ENCODE measurements at regions not wholly inside any gene's neighbourhood (a gene's known extent, or its start where the extent isn't known, plus 50 kb on each side); places are given as distances from the start of the nearest gene placed in this dataset.

DNA sequence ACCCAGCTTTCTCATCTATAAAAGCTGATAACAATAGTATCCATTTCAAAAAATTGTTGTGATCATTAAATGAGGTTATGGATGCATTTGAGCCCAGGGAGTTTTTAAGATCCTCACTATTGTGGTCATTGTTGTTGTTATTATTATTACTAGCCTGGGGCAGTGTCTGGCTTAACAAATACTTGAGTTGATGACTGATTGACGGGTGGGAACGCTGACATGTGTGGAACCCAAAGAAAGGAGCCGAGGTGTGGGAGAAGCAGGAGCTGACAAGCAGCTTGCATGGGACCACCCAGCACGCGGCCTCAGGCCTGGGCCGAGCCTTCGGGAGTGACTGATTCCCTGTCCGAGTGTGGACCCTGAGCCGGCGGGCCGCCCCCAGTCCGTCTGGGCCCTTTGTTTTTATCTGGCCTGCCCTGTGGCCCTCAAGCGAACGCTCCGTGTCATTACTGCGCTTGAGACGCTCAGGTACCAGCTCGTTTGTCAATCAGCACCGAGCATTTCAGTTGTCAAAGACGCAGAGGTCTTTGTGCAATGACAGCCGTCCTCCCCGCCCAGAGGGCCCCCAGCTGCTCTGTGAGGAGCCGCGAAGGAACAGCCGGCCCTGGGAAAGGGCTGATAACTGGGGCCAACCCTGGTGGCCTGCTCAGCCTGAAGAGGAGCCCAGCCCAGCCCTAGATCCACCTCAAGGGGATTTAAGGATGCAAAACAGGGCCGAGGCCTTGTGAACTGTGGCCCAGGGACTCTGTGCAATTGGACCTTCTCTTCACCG lies 132.9 kb upstream of the FOXF1 start:
- FAIRE-seq = no peak

DNA sequence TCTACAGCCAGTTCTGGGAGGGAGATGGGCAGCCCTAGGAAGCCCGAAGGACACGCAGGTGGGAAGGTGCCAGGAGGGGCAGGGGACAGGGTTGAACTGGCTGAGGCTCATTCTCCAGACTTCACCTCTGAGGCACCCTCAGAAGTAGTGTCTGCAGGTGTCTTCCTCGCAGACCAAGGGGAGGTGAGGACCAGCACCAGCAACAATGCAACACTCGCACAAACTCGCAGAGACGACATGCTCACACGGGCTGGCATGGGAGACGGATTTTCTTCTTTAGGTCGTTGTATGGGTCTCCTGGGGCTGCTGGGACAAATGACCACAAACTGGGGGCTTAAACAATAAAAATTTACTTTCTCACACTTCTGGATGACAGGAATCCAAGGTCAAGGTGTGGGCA lies 132.2 kb upstream of the FOXF1 start:
- no peak for FAIRE-seq

DNA sequence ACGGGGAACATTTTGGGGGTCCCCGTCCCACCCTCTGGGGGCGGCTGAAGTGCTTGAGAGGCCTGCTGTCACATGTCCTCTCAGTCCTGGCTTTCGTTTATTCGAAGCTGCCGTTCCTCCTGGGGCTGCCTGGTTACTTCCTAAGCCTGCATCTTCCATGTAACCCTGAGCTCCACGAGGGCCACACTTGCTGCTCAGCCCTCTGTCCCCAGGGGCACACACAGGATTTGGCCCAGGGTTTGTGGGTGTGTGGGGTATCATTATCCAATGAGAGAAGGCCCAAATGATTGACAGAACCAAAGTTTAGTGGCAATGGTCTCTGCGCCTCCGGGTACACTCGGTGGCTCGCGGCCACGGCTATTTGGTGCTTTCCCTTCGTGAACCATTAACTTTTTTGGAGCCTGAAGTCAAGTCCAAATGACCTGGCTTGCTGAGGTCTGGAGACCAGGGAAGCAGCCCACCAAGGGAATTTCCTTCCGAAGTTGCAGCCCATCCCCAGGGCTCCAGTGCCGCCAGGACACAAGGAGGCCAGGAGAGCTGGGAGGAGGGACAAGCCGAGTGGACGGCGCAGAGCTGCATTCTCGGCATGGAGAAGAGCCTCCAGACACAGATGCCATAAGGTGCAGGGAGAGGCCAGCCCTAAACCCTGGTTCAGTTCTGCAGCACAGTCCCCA lies 131.4 kb upstream of the FOXF1 start:
- FAIRE-seq = no peak

DNA sequence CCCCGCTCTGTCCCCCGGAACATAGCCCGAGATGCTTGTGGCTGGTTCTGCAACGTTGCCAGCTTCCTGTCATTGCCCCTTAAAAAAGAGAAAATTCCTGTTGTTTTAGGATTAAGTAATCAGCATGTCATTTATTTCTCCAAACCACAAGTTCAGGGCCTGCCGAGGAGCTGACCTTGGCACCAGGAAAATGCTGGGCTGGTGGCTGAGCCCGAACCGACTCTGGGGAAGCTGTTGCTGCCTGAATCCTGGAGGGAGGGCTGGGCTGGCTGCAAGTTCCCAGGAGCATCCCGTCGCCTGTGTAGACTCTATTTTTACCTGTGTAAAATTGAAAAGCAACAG lies 130.9 kb upstream of the FOXF1 start:
- no peak for FAIRE-seq

DNA sequence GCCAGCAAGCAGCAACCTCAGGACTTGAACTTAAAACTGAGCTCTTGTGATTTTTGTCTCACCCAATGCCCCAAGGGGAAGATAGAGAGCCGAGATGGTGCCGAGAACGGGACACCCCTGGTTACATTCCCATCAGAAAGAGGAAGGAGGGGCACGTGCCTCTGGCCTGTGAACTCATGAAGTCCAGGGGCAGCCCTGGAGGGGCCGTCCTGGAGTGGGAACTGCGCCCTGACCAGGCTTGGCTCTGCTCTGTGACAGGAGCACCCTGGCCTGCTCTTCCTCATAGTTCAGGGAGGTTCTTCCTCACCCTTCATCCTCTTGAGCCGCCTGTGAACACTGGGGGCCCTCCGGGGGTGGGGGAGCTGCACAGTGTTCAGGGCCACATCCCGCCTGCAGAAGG lies 130.3 kb upstream of the FOXF1 start:
- no peak for FAIRE-seq

DNA sequence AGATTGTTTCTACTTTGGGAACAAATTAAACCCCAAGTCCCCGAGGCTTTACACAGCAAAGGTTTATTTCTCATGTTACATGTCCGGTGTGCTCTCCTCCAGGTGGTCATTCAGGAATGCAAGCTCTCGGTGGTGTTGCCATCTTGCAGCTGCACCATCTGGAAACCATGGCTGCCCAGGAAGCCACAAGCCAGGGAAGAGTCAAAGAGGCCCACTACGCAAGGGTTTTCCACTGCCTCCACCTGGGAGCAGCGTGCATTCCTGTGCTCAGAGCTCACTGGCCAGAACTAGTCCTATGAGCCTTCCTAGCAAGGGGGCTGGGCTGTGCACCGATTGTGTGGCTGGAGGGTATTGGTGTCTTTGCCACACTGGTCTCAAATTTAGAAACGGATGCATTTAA lies 128.8 kb upstream of the FOXF1 start:
- no peak for FAIRE-seq

DNA sequence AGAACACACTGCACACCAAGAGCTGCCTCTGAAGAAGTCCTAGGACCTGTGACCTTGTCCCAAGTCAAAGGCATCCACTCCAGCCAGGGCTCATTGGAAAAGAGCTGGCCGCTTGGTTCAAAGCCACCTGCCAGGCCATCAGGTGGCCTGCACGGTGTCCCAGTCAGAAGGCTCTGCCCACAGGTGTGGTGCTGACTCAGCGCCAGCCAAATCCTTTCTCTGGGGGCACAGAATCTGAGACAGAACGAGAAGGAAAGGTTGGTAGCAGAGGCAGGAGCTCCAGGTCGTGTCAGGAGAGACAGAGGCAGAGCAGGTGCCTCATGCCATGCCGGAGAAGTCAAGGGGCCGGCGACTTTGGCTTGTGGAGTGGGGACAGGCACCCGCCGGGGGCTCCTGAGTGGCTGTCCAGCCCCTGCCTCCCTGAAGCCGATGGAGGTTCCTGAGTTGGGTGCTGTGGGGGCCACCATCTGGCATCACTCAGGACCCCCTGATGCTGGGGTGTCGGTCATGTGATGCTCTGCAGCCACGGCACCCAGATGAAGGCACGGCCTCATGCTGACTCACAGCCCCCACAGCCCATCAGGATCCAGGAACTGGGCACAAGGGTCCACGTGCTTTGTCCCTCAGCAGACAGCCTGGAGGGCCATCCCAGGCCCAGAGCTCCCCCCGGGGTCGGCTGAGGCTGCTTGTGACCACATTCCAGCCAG lies 128.1 kb upstream of the FOXF1 start:
- no peak for FAIRE-seq

DNA sequence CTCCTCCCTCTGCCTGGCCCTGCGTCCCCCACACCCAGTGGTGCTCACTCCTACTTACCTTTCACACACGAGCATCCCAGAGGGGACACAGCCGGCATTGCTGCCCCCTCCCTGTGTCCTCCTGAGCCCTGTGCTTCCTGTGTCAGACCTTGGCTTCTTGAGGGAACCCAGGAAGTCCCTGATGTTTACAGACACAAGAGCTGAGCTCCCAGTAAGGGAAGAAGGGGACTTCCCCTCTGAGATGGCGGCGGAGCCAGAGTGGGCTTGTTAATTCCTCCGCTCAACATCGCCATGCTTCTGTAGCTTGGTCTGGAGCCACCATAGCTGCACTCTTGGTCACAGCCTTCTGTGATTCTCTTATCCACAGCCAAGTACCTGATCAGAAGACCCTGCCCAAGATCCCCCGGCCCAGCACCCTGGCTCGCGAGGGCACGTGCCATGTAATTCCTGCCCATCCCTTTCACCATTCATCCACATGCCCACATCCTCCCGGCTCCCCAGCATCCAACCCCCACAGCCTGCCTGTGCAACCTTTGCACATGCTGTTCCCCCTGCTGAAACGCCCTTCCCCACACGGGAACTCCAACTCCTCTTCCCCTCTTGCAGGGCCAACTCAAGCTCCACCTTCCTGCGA lies 127.4 kb upstream of the FOXF1 start:
- no peak for FAIRE-seq

DNA sequence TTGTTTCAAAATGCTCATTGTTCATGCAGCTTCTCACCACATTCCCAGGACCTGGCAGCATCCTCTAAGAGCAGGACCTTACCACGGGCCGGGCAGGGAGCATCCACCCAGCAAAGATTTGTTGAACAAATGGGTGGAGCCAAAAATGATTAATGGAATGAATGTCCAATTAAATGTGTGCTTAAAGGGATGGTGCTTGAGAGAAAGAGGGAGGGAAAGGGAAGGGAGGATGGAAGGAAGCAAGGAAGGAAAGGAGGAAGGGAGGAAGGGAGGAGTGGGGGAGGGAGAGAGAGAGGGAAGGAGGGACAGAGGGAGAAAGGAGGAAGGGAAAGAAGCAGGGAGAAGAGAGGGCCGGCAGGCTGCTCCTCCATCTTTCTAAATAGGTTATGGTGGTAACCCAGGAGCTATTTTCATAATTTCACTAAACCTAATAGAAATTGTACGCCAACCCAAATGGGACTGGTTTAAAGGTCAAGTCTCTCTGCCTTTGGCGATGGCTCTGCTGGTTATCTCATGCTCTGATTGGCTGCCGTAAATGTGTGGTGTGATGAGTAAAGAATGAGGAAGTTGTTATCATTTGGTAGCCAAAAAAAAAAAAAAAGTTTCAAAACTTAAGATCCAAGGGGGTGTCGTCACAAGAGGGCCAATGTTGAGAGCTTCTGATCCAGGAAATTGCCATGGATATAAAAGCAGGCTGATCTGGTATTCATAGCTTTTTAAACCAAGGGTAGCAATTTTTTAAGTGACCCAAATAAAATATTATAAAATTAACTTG lies 126.7 kb upstream of the FOXF1 start:
- FAIRE-seq = no peak

DNA sequence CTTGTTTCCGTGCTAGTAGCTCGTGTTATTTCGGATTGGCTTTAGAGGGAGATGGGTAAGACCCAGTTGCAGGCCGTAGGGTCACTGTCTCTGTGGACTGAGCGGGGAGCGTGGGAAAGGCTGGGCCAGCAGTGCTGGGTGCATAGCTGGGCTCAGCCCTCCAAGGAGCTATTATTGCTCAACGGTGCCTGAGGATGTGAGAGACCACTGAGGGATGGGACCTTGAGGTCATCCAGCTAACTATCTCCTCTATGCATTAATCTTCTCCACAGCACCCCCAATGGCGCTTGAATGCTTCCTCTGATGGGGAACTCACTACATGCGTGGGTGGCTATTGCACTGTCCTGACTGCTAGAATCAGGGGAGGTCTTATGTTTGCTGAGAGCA lies 126.1 kb upstream of the FOXF1 start:
- no peak for FAIRE-seq

DNA sequence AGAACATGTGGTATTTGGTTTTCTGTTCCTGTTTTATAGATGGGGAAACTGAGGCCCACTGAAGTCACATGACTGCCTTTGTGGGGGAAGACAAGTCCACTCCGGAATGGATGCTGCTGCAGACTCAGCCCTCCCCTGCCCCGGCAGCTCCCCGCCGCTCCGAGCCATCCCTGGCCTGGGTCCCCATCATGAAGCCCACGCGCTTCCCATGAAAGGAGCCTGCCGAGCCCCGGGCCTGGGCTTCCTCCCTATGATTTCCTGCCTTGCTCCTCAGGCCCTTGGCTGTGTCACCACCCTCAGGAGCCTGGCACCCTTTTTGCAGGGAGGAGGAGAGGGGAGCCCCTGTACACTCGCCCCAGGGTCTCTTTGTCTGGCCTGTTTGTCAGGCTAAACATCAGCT lies 125.3 kb upstream of the FOXF1 start:
- no peak for FAIRE-seq

DNA sequence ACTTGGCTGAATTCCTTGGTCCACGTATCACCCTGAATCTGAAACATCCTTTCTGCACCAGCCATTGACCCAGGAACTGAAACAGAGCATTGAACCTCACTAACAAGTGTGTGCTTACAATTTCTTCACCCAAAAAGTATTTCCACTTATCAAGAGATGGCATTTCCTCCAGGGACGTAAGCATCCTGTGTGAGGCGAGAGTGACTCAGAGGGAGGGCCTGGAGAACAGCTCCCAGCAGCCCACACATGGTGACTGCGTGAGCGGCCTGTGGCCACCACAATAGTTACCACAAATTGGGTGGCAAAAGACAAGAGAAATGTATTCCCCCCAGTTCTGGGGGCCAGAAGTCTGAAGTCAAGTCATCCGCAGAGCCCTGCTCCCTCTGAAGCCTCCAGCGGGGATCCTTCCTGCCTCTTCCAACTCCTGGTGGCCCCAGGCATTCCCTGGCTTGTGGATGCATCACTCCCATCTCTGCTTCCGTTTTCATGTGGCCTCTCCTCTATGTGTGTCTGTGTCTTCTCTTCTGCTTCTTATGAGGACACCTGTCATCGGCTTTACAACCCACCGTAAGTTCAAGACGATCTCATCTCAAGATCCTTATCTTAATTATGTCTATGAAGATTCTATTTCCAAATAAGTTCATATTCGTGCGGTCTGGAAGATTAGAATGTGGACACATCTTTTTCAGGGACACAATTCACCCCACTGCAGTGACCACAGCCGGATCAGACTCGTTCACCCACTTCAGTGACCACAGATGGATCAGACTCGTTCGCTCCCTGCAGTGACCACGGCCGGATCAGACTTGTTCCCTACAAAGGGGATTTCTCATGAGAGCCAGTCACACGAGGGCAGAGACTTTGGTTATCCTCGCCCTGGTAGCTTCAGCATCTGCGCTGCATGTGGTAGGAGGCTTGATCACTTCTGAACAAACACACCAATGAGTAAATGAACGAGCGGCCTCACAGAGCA lies 122.6 kb upstream of the FOXF1 start:
- FAIRE-seq = no peak

DNA sequence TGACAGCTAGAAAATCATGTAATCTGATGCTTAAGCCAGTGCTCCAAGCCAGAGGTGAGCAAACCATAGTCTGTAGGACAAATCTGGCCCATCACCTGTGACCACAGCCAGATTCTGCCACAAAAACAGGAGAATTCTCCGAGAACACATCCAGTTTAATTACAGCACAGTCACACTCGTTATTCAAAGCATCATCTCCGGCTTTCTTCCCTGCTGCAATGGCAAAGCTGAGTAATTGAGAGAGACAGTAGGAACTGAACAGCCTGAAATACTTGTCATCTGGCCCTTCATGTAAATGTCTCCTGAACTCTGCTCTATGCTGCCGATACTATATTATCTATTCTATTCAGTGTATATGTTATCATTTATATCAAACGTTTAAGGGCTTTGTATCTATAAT lies 121.4 kb upstream of the FOXF1 start:
- no peak for FAIRE-seq

DNA sequence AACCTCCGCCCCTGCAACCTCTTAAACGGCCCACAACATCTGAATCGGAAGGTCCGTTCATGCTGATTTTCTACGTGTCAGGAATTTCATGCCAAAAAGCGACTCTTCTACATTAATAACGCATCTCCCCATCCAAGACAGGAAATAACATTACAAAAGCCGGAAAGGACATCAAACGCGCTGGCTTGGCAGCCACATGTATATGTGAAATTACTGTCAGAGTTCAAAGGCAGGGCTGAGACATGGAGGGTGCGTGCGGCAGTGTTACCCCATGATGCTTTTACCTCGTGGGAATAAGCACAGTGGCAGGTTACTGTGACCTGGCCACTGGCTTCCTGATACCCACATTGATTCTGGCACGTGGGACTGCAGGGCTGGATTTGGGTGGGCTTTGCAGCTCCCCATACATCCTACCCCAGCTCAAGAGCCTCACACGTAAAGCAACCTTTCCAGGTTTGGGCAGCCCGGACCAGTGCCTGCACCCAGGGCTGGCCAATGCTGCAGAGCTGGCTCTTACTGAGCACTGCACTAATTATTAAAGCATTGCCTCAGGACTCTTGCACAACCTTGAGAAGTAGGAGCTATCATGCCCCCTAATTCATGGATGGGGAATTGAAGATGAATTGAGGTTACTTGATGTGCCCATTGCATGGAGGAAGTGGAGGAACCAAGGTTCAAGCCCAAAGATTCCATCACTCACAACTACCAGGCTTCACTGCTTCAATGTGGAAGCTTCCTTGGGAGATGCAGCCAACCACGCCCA lies 120.6 kb upstream of the FOXF1 start:
- no peak for FAIRE-seq

DNA sequence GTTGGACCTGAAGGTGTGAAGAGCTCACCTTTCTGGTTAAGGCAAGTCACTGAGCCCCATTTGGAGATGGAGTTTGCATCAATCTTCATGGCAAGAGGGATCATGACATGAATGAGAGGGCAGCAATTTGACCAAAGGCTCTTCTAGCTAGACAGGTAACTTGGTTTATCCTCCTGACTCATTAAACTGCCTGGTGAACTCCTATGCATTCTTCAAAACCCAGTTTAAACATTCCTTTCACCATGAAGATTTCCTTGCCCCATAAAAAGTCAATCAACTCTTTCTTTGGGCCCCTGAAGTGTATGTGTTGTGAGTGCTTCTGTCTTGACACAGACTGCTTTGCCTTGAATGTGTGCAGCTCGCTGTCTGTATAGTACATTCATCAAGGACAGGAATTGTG lies 120.0 kb upstream of the FOXF1 start:
- FAIRE-seq = no peak

DNA sequence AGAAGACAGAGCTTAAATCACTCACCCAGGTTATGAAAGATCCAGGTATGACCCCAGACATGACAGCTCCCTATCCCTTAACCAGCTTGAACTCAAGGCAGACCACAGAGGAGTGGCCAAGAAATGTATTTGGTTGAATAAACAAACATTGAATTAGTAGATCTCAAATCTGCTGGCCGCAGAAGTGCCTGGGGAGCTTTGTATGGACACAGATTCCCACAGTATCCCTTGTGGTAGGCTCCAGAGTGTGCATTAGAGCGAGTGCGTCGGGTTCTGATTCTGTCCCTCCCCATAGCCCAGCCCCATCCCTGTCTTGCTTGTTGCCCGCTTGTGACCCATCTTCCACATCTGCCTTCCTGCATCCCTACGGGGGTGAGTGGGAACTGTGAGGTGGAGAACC lies 118.8 kb upstream of the FOXF1 start:
- FAIRE-seq = no peak

DNA sequence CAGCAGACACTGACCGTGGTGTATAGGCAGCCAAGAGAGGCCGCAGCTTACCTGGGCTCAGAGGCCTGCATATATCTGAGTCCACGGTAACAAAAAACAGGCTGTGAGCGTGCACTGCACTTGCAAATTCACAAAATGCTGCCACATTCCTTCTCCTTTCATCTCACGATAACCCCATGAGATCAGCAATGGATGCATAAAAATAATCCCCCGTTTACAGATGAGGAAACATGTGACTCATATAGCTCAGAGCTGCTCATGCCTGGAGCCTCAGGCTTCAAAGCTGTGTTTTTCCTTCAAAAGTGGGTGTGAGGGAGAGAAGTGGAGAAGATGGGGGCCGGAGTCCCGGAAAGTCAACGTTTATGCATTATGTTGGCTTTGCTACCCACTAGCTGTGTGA lies 118.3 kb upstream of the FOXF1 start:
- FAIRE-seq = no peak

DNA sequence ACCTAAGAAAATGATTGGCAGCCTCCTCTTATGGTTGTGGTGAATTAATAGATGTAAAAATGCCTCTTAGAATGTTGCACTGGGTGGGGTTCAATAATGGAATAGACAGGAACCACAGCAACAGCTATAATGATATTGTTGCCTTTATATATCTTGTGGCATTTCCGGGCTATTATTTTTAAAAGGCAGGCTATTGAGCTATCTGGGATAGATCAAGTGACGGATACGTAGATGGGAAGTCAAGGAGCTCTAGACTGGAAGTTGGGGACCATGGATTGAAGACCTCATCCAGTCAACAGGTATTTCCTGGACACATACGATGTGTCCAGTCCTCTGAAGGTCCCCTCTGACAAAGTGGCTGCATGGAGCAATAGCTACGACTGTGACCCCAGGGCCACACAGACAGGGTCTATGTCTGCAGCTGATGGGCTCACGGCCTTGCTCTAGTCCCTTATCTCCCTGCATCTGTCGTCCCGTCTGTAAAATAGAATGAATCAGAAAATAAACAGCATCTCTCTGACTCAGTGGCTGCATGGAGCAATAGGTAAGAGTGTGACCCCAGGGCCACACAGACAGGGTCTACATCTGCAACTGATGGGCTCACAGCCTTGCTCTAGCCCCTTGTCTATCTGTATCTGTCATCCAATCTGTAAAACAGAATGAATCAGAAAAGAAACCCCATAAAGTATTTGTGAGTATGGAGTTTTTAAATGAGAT lies 117.7 kb upstream of the FOXF1 start:
- no peak for FAIRE-seq

DNA sequence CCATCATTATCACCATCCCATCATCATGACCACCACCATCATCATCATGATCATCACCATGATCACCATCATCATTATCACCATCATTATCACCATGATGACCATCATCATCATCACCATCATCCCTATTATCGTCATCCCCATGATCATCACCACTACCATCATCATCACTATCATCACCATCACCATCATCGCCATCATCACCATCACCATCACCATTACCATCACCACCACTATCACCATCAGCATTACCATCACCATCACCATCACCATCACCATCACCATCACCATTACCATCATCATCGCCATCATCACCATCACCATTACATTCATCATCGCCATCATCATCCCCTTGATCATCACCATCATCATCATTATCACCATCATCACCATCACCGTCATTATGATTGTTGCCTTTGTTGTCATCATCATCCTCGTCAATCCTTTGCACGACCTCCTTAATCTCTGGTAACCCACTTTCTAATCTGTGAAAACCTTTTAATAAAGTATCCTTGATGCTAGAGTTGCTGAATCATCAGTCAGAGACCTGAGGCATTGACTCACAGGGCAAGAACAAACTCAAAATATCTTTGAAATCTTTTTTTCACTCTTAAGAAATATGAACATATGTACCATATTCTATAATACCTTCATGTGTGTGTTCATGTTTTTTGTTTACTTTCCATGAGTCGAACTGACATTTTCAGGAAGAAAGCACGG lies 116.3 kb upstream of the FOXF1 start:
- no peak for FAIRE-seq

DNA sequence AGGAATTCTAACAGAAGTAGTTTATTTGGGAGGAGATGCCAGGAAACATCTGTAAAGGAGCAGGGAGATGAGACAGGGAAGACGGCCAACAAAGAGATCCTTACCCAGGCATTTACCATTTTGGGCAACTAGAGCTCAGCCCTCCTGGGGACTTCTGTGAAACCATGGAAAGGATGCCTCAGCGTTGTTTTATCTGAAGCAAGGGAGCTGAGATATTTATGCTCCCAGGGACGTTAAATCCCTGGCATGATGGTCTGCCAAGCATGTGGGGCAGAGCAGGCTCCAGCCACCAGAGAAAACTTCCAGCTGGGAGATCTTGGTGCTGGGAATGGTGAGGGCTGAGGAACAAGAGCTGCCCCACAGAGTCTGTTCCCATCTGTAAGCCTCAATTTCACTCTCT lies 114.8 kb upstream of the FOXF1 start:
- FAIRE-seq = no peak

All from A204.1 (cell line).